ENCODE measurements at regions not wholly inside any gene's neighbourhood (a gene's known extent, or its start where the extent isn't known, plus 50 kb on each side); places are given as distances from the start of the nearest gene placed in this dataset.

DNA sequence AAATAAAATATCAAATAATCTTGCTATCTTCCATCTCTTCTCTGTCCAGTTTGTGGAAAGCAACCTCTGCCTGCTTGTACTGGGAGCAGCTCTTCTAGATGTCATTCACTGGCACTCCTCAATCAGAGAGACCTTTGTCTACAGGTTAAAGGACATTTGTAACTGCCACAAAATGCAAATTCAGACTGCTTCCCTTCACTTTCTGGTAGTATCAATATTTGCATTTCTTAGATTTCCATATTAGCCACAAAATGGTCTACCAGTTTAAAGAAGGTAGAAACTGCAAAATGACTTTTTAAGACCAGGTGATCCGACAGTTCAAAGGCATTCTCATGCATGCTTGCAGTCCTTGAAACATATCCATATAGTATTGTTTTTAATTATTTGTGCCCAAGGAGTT is 51.7 kb upstream of the RCN1 start:
- TF ChIP-seq, protein P1, sequence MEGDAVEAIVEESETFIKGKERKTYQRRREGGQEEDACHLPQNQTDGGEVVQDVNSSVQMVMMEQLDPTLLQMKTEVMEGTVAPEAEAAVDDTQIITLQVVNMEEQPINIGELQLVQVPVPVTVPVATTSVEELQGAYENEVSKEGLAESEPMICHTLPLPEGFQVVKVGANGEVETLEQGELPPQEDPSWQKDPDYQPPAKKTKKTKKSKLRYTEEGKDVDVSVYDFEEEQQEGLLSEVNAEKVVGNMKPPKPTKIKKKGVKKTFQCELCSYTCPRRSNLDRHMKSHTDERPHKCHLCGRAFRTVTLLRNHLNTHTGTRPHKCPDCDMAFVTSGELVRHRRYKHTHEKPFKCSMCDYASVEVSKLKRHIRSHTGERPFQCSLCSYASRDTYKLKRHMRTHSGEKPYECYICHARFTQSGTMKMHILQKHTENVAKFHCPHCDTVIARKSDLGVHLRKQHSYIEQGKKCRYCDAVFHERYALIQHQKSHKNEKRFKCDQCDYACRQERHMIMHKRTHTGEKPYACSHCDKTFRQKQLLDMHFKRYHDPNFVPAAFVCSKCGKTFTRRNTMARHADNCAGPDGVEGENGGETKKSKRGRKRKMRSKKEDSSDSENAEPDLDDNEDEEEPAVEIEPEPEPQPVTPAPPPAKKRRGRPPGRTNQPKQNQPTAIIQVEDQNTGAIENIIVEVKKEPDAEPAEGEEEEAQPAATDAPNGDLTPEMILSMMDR (conservative IDR thresholded peaks at IDR 0.05): no peak
- Mint-ChIP-seq H3K36me3 (no peaks in the 10 kb centered on the region), H3K4me1 (ENCODE audit: unreplicated experiment) (no peaks in the 10 kb centered on the region), H3K4me3 (no peak overlapping the region), H3K27me3 (peaks cover 11% of the 10 kb centered on the region), H3K9me3 (no peaks in the 10 kb centered on the region), H3K27ac (no peak overlapping the region)
- DNase-seq (ENCODE audit: extremely low spot score, unreplicated experiment): no peak

DNA sequence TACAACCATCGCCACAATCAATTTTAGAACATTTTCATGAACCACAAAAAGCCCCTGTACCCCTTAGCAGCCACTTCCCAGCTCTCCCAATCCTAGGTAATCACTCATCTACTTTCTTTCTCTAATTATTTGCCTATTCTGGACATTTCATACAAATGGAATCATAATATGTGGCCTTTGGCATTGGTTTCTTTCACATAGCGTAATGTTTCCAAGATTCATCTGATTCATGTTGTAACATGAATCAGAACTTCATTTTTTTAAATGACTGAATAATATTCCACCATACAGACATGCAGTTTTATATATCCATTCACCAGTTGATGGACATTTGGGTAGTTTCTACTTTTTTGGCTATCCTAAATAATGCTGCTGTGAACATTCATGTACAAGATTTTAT is 56.2 kb upstream of the RCN1 start:
- Mint-ChIP-seq H3K27ac (no peak overlapping the region), H3K36me3 (no peaks in the 10 kb centered on the region), H3K4me3 (no peak overlapping the region), H3K4me1 (ENCODE audit: unreplicated experiment) (no peaks in the 10 kb centered on the region), H3K9me3 (no peaks in the 10 kb centered on the region), H3K27me3 (peaks cover 16% of the 10 kb centered on the region)
- TF ChIP-seq, protein P1 (conservative IDR thresholded peaks at IDR 0.05): no peak
- no peak for DNase-seq (ENCODE audit: extremely low spot score, unreplicated experiment)

DNA sequence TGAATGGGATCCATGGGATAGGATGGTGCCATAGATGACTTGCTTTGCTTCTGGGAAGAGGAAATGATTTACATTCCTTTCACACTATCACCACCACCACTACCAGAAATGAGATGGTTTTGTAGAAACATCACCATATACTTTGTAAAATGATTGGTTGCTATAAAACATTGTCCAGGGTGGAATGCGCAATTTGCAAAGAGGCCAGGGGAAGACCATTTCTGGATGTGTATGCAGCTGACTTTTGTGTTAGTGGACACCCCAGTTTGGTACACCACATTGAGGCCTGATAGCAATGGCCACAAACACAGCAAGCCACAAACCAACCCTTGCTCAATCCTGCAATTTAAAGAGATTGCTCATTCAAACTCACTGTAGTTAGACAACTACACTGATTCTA is 56.7 kb upstream of the RCN1 start:
- H3K27me3 Mint-ChIP-seq: peaks cover 13% of the 10 kb centered on the region
- no peak for DNase-seq (ENCODE audit: extremely low spot score, unreplicated experiment)
- no peaks in the 10 kb centered on the region for H3K9me3 Mint-ChIP-seq
- TF ChIP-seq, protein P1 (conservative IDR thresholded peaks at IDR 0.05): no peak
- no peaks in the 10 kb centered on the region for H3K4me1 Mint-ChIP-seq (ENCODE audit: unreplicated experiment)
- no peak overlapping the region for H3K27ac Mint-ChIP-seq
- no peaks in the 10 kb centered on the region for H3K36me3 Mint-ChIP-seq
- H3K4me3 Mint-ChIP-seq: no peak overlapping the region

DNA sequence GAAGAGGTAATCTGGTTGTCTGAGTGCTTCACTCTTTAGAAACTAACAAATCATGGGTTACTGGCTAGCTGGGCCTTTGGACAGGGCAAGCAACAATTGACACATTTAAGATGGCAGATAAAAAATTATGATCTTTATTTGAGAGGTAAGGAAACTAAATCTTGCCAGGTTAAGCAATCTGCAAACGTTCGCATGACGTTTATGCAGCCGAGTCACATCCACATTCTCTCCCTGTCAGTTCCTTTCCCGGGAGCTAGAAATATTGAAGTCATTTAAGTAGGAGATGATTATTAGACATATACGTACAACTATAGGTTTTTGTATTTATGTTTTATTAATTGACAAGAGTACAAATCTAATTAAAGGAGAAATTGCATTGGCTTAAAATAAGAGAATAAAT is 57.4 kb upstream of the RCN1 start:
- TF ChIP-seq, protein P1 (conservative IDR thresholded peaks at IDR 0.05): no peak
- no peak for DNase-seq (ENCODE audit: extremely low spot score, unreplicated experiment)

DNA sequence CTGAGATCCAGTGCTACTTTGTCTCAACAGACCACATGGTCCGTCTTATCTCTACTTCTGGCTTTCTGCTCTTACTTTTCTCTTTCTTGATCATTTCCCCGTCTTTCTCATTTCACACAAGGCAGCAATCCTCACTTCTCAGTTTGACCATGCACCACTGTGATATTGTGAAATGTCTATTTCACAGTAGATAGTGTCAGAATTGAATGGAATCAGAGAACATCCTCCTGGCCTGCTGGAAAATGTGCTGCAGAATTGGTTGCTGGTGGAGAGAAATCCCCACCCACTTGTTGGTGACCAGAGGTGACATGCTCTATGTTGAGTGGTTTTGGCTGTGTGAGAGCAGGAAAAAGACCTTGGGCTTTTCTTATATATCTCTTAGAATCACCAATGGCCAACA is 57.8 kb upstream of the RCN1 start:
- Mint-ChIP-seq H3K27ac (no peak overlapping the region), H3K9me3 (no peaks in the 10 kb centered on the region), H3K27me3 (peaks cover 8% of the 10 kb centered on the region), H3K4me1 (ENCODE audit: unreplicated experiment) (no peaks in the 10 kb centered on the region), H3K36me3 (no peaks in the 10 kb centered on the region), H3K4me3 (no peak overlapping the region)
- no peak for DNase-seq (ENCODE audit: extremely low spot score, unreplicated experiment)
- TF ChIP-seq, protein P1 (conservative IDR thresholded peaks at IDR 0.05): no peak

More for the DNA sequence above, 57.4 kb upstream of the RCN1 start:
- no peak overlapping the region for H3K27ac Mint-ChIP-seq
- H3K9me3 Mint-ChIP-seq: no peaks in the 10 kb centered on the region
- H3K4me3 Mint-ChIP-seq: no peak overlapping the region
- H3K4me1 Mint-ChIP-seq (ENCODE audit: unreplicated experiment): no peaks in the 10 kb centered on the region
- peaks cover 10% of the 10 kb centered on the region for H3K27me3 Mint-ChIP-seq
- no peaks in the 10 kb centered on the region for H3K36me3 Mint-ChIP-seq

DNA sequence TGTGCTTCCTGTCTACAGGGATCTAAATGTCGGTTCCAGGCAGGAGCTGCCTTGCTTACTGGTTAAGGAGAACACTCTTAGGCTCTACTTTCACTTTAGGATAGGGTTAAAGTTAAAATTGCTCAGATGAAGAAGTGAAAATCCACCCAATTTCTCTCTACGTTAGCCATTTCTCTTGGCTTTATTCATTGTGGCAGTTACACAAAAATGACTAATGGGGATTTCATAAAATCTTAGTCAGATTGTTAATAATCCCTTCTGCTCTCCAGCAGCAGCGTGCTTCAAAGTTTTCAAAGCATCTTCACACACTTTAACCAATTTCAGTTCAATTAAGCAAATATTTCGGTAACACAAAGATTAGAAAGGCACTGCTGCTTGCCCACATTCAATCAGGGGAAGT is 58.4 kb upstream of the RCN1 start:
- Mint-ChIP-seq H3K4me1 (ENCODE audit: unreplicated experiment) (no peaks in the 10 kb centered on the region), H3K4me3 (no peak overlapping the region), H3K27me3 (peaks cover 9% of the 10 kb centered on the region), H3K27ac (no peak overlapping the region), H3K9me3 (no peaks in the 10 kb centered on the region), H3K36me3 (no peaks in the 10 kb centered on the region)
- DNase-seq (ENCODE audit: extremely low spot score, unreplicated experiment): no peak
- TF ChIP-seq, protein P1 (conservative IDR thresholded peaks at IDR 0.05): no peak

Measured in type B pancreatic cell (in vitro differentiated cells).